CD8-positive, alpha-beta memory T cell (primary cell): ENCODE measurements at regions not wholly inside any gene's neighbourhood (a gene's known extent, or its start where the extent isn't known, plus 50 kb on each side); places are given as distances from the start of the nearest gene placed in this dataset.
A peak's percentile ranks its signal among the peaks of the same experiment; 100 is the strongest.
"Not testable (repeated sequence)": the region's sequence is repeated elsewhere in the genome, so short reads cannot be mapped to it uniquely, and the experiment has no call there.

ENCODE experiments used
- CTCF ChIA-PET: fragments of 350-600 bp; sonication (Branson Sonifier 250); formaldehyde crosslinking; loops from one replicate; lab custom pipeline; 2021; ENCODE audit warnings: antibody characterized with exemption; lab: Charles Lee
- POLR2A ChIA-PET: fragments of 350-600 bp; sonication (Branson Sonifier 250); formaldehyde crosslinking; loops from one replicate; lab custom pipeline; 2021; ENCODE audit warnings: antibody characterized with exemption; lab: Charles Lee
- DNase-seq, 5 donors: peaks; one replicate each; pipeline versions ENCODE4 v3.0.0 to v3.0.0-alpha.2; 2020 to 2022; ENCODE audit warnings: mixed read lengths in 1 of 5
- H3K27ac ChIP-seq: one replicate; pipeline ENCODE4 v1.7.0; 2013; ENCODE audit warnings: low read depth, mild to moderate bottlenecking, low read length, moderate library complexity
- H3K27me3 ChIP-seq: 2 replicates; pipeline ENCODE4 v1.7.0; 2013; ENCODE audit warnings: low read length, mild to moderate bottlenecking; ENCODE audit not compliant: insufficient read depth, poor library complexity, severe bottlenecking
- H3K36me3 ChIP-seq: 2 replicates; pipeline ENCODE4 v1.7.0; 2013; ENCODE audit warnings: mild to moderate bottlenecking, low read length, moderate library complexity; ENCODE audit not compliant: insufficient read depth
- H3K4me1 ChIP-seq: 2 replicates; pipeline ENCODE4 v1.7.0; 2013; ENCODE audit warnings: mild to moderate bottlenecking, low read length, moderate library complexity; ENCODE audit not compliant: insufficient read depth
- H3K4me3 ChIP-seq: 2 replicates; pipeline ENCODE4 v1.7.0; 2013; ENCODE audit warnings: mild to moderate bottlenecking, low read length
- H3K9me3 ChIP-seq: 2 replicates; pipeline ENCODE4 v1.7.0; 2013; ENCODE audit warnings: mild to moderate bottlenecking, low read length
- H3K27ac Mint-ChIP-seq, 8 donors: one replicate each; pipeline ENCODE4 v1.8.0; 2020 to 2021; ENCODE audit warnings: mixed read lengths in 8 of 8, mild to moderate bottlenecking in 6 of 8, inconsistent platforms in 3 of 8, moderate library complexity in 3 of 8
- H3K27me3 Mint-ChIP-seq, 2 donors: one replicate each; pipeline ENCODE4 v1.8.0; 2020 to 2021; ENCODE audit warnings: mixed read lengths in 2 of 2, mild to moderate bottlenecking in 1 of 2, moderate library complexity in 1 of 2
- H3K36me3 Mint-ChIP-seq, 3 donors: one replicate each; pipeline ENCODE4 v1.8.0; 2020 to 2021; ENCODE audit warnings: mixed read lengths in 3 of 3, inconsistent platforms in 1 of 3, mild to moderate bottlenecking in 1 of 3
- H3K4me1 Mint-ChIP-seq, 3 donors: one replicate each; pipeline ENCODE4 v1.8.0; 2020 to 2021; ENCODE audit warnings: mixed read lengths in 3 of 3, inconsistent platforms in 1 of 3, mild to moderate bottlenecking in 1 of 3
- H3K4me3 Mint-ChIP-seq, 7 donors: one replicate each; pipeline ENCODE4 v1.8.0; 2020 to 2021; ENCODE audit warnings: mixed read lengths in 7 of 7, mild to moderate bottlenecking in 6 of 7, moderate library complexity in 4 of 7, inconsistent platforms in 2 of 7
- H3K9me3 Mint-ChIP-seq, 5 donors: one replicate each; pipeline ENCODE4 v1.8.0; 2020 to 2022; ENCODE audit warnings: mixed read lengths in 5 of 5, mild to moderate bottlenecking in 3 of 5, moderate library complexity in 2 of 5, inconsistent platforms in 1 of 5

DNA sequence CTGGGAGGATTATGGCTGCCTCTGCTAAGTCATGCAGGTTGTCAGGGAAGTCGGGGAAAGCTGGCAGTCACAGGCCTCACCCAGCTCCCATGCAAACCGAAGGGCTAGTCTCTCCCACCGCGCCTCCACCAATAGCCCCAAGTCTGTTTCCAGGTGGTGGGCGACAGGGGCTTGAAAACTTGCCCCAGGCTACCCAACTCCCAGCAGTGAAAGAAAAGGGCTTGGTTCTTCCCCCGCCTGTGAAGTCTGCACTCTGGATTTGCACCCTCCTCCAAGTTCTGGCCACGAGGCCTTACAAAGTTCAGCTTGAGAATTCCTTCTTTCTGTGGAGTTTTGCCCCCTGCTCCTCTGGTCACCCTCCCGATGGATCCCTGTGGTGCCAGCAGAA lies 99.9 kb upstream of the CHST15 start:
- H3K4me3 ChIP-seq: no peak overlapping the region
- ChIA-PET POLR2A (no interaction called here), CTCF (no interaction called here)
- no peaks in the 10 kb centered on the region for H3K27me3 ChIP-seq
- DNase-seq: no peak
- no peak overlapping the region for H3K27ac Mint-ChIP-seq
- no peaks in the 10 kb centered on the region for H3K36me3 Mint-ChIP-seq
- no peaks in the 10 kb centered on the region for H3K9me3 ChIP-seq
- H3K9me3 Mint-ChIP-seq: no peaks in the 10 kb centered on the region
- H3K4me1 ChIP-seq: no peaks in the 10 kb centered on the region
- no peaks in the 10 kb centered on the region for H3K36me3 ChIP-seq
- no peak overlapping the region for H3K4me3 Mint-ChIP-seq
- no peak overlapping the region for H3K27ac ChIP-seq
- peaks cover 14 to 46% of the 10 kb centered on the region in 2 donors for H3K27me3 Mint-ChIP-seq
- H3K4me1 Mint-ChIP-seq: no peaks in the 10 kb centered on the region

DNA sequence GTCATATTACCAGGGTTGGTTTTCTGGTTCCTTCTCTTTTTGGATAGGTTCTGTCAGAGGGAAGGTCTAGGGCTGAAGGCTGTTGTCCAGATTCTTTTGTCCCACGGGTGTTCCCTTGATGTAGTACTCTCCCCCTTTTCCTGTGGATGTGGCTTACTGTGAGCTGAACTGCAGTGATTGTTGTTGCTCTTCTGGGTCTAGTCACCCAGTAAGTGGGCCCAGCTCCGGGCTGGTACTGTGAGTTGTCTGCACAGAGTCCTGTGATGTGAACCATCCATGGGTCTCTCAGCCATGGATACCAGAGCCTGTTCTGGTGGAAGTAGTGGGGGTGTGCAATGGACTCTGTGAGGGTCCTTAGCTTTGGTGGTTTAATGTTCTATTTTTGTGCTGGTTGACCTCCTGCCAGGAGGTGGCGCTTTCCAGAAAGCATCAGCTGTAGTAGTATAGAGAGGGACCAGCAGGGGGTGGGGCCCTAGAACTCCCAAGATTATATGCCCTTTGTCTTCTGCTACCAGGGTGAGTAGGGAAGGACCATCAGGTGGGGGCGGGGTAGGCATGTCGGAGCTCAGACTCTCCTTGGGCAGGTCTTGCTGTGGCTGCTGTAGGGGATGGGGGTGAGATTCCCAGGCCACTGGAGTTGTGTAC lies 99.4 kb upstream of the CHST15 start:
- POLR2A ChIA-PET, H3K9me3 Mint-ChIP-seq, H3K4me1 ChIP-seq, CTCF ChIA-PET, H3K27me3 ChIP-seq, H3K4me3 Mint-ChIP-seq, H3K4me3 ChIP-seq, H3K4me1 Mint-ChIP-seq, H3K36me3 ChIP-seq, H3K36me3 Mint-ChIP-seq, H3K27ac ChIP-seq, DNase-seq, H3K9me3 ChIP-seq: not testable (repeated sequence)
- Mint-ChIP-seq H3K27me3 (peaks cover 14 to 46% of the 10 kb centered on the region in 2 donors), H3K27ac (peak overlapping the region in 1 of 8 donors; percentile 6)

DNA sequence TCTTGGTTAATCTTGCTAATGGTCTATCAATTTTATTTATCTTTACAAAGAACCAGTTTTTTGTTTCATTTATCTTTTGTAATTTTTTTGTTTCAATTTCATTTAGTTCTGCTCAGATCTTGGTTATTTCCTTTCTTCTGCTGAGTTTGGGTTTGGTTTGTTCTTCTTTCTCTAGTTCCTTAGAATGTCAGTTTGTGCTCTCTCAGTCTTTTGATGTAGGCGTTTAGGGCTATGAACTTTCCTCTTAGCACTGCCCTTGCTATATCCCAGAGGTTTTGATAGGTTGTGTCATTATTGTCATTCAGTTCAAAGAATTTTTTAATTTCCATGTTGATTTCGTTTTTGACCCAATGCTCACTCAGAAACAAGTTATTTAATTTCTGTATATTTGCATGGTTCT lies 97.1 kb upstream of the CHST15 start:
- CTCF ChIA-PET: not testable (repeated sequence)

DNA sequence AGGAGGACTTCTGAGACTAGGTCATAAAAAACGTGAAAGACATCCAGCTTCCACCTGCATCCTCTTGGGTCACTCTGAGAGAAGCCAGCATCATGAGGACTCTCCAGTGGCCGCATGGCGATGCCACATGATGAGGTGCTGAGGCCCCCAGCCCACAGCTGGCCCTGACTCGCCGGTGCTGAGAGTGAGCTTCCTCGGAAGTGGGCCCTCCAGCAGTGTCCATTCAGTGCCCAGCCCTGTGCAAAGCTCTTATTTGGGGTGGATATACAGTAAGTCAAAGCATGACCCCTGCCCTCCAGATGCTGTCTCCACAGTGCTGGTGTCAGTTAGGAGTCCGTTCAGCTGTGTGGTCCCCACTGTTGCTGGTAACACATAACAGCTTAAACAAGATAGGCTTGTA lies 93.6 kb upstream of the CHST15 start:
- Mint-ChIP-seq H3K36me3 (no peaks in the 10 kb centered on the region), H3K4me3 (no peak overlapping the region), H3K27ac (no peak overlapping the region), H3K27me3 (peaks cover 5 to 11% of the 10 kb centered on the region in 2 donors), H3K9me3 (no peaks in the 10 kb centered on the region), H3K4me1 (no peaks in the 10 kb centered on the region)
- DNase-seq: no peak
- CTCF ChIA-PET: no interaction called here
- H3K4me3 ChIP-seq: no peak overlapping the region
- POLR2A ChIA-PET: no interaction called here
- no peak overlapping the region for H3K27ac ChIP-seq
- H3K9me3 ChIP-seq: no peaks in the 10 kb centered on the region
- H3K36me3 ChIP-seq: no peaks in the 10 kb centered on the region
- no peaks in the 10 kb centered on the region for H3K27me3 ChIP-seq
- no peaks in the 10 kb centered on the region for H3K4me1 ChIP-seq

More for the DNA sequence above, 97.1 kb upstream of the CHST15 start:
- POLR2A ChIA-PET, H3K9me3 ChIP-seq, H3K4me1 ChIP-seq, H3K27ac Mint-ChIP-seq, H3K36me3 ChIP-seq, H3K4me3 Mint-ChIP-seq, DNase-seq, H3K4me1 Mint-ChIP-seq, H3K27me3 ChIP-seq, H3K27ac ChIP-seq, H3K9me3 Mint-ChIP-seq, H3K36me3 Mint-ChIP-seq, H3K4me3 ChIP-seq: not testable (repeated sequence)
- H3K27me3 Mint-ChIP-seq: peaks cover 11 to 36% of the 10 kb centered on the region in 2 donors

DNA sequence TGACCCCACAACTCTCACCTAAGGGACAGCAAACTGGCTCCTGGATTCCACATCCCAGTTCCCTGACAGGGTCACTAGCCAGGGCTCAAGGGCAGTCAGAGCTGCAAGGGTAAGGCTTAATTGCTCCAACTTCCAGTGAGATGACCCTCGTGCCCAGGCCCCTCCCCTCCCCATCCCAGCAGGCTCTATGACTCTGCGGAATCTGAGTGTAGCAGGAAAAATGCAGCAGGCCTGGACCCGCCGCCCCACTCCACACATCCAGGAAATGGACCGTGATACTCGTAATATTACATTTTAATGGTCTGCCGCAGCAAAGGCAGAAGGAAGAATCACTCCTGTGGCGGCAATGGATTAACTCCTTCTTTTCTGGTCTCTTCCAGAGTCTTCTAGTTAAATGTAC lies 91.7 kb upstream of the CHST15 start:
- ChIA-PET CTCF (no interaction called here), POLR2A (no interaction called here)
- no peak overlapping the region for H3K27ac Mint-ChIP-seq
- no peaks in the 10 kb centered on the region for H3K9me3 Mint-ChIP-seq
- Histone ChIP-seq H3K27ac (no peak overlapping the region), H3K4me1 (no peaks in the 10 kb centered on the region), H3K4me3 (no peak overlapping the region), H3K36me3 (no peaks in the 10 kb centered on the region), H3K9me3 (no peaks in the 10 kb centered on the region), H3K27me3 (no peaks in the 10 kb centered on the region)
- no peak for DNase-seq
- H3K27me3 Mint-ChIP-seq: peaks cover 0 to 4% of the 10 kb centered on the region in 2 donors
- H3K4me3 Mint-ChIP-seq: no peak overlapping the region
- H3K36me3 Mint-ChIP-seq: no peaks in the 10 kb centered on the region
- no peaks in the 10 kb centered on the region for H3K4me1 Mint-ChIP-seq

DNA sequence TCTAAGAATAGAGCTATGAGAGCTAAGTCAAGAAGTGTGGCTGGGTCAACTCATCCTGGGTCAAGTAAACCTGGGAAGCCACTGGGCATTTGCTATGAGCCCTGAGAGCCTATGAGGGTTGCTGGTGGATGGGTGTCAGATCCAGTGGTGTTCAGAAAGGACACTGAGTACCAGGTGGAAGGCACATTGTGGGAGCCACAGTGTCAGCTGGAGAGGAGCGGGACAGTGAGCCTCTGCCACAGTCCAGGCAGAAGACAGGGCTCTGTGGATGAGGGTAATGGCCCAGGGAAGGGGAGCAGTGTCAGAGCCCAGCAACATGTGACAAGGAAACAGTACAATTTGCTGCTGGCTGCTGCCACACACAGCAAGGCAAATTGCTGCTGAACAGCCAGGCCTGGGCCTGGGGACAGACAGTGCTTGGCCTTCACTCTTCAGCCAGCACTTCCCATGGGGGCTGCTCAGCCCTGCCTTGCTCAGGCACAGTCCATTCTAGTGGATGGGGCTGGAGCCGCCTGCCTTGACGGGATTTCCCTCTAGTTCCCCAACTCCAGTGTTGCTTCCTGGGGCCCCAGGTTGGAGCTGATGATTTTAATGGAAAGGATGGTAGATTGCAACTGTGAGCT lies 90.9 kb upstream of the CHST15 start:
- H3K9me3 Mint-ChIP-seq: no peaks in the 10 kb centered on the region
- H3K4me1 ChIP-seq: no peaks in the 10 kb centered on the region
- peaks cover 0 to 3% of the 10 kb centered on the region in 2 donors for H3K27me3 Mint-ChIP-seq
- POLR2A ChIA-PET: no interaction called here
- no peaks in the 10 kb centered on the region for H3K36me3 Mint-ChIP-seq
- H3K4me3 Mint-ChIP-seq: no peak overlapping the region
- H3K27ac Mint-ChIP-seq: peak overlapping the region in 1 of 8 donors; percentile 42
- no peak overlapping the region for H3K27ac ChIP-seq
- H3K9me3 ChIP-seq: no peaks in the 10 kb centered on the region
- DNase-seq: no peak
- no peak overlapping the region for H3K4me3 ChIP-seq
- no peaks in the 10 kb centered on the region for H3K27me3 ChIP-seq
- H3K36me3 ChIP-seq: no peaks in the 10 kb centered on the region
- no peaks in the 10 kb centered on the region for H3K4me1 Mint-ChIP-seq
- CTCF ChIA-PET: no interaction called here

DNA sequence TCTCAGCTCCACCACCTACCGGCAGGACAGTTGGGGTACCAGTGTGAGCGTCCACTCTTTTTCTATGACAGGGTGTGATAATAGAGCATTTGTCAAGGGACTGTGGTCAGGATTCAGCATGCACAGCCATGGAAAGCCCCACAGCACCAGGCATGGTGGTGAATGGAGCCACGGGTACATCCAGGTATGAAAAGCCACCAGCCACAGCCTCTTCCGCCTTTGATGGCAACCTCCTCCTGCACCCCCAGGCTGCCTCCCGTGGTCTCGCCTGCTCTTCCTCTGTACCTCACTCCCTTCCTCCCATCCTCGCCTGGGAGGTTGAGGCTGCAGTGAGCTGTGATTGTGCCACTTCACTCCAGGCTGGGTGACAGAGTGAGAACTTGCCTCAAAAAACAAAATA lies 90.2 kb upstream of the CHST15 start:
- Mint-ChIP-seq H3K4me3 (no peak overlapping the region), H3K36me3 (no peaks in the 10 kb centered on the region), H3K9me3 (no peaks in the 10 kb centered on the region), H3K4me1 (no peaks in the 10 kb centered on the region), H3K27me3 (peaks cover 0 to 3% of the 10 kb centered on the region in 2 donors), H3K27ac (no peak overlapping the region)
- Histone ChIP-seq H3K4me3 (no peak overlapping the region), H3K27ac (no peak overlapping the region), H3K9me3 (no peaks in the 10 kb centered on the region), H3K4me1 (no peaks in the 10 kb centered on the region), H3K27me3 (no peaks in the 10 kb centered on the region), H3K36me3 (no peaks in the 10 kb centered on the region)
- CTCF ChIA-PET: no interaction called here
- POLR2A ChIA-PET: no interaction called here
- no peak for DNase-seq

DNA sequence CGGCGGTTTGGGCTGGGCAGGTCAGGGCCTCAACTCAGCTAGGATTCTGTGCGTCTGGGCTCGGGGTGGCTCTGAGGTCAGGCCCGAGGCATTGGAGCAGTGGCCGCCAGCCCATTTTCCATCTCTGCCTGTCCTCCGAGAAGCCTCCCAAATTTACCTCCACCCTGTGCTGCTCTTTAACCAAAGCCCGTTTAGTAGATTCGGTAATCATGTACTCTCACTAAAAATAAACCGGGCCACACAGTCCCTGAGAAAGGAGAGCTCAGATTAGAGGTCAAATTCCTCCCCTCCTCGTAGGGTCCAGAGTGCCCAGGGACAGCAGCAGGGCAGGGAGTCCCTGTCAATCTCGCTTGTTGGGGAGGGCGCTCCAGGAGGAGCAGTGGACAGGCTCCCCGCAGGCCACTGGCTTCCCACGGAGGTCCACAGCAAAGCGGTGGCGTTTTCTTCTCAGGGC lies 88.7 kb upstream of the CHST15 start:
- no peaks in the 10 kb centered on the region for H3K36me3 Mint-ChIP-seq

More for the DNA sequence above, 88.7 kb upstream of the CHST15 start:
- DNase-seq: no peak
- Histone ChIP-seq H3K27me3 (no peaks in the 10 kb centered on the region), H3K4me1 (no peaks in the 10 kb centered on the region), H3K4me3 (no peak overlapping the region), H3K9me3 (no peaks in the 10 kb centered on the region), H3K27ac (no peak overlapping the region), H3K36me3 (no peaks in the 10 kb centered on the region)
- no peak overlapping the region for H3K4me3 Mint-ChIP-seq
- no peaks in the 10 kb centered on the region for H3K9me3 Mint-ChIP-seq
- no peaks in the 10 kb centered on the region for H3K4me1 Mint-ChIP-seq
- peaks cover 3 to 4% of the 10 kb centered on the region in 2 donors for H3K27me3 Mint-ChIP-seq
- ChIA-PET POLR2A (no interaction called here), CTCF (no interaction called here)
- no peak overlapping the region for H3K27ac Mint-ChIP-seq
